GM12878 (cell line): ENCODE measurements at regions not wholly inside any gene's neighbourhood (a gene's known extent, or its start where the extent isn't known, plus 50 kb on each side); places are given as distances from the start of the nearest gene placed in this dataset.

Experiments
- ATAC-seq: fragments of 200-7000 bp; cut with Tn5 transposase; 3 replicates; pipeline ENCODE4 v1.9.1; 2020; ENCODE audit warnings: mild to moderate bottlenecking, moderate library complexity
- BruUV-seq: library from RNA; stranded (reverse); fragments of 400-500 nt; replicated peaks from 2 replicates; lab custom pipeline; 2021; lab: Mats Ljungman, UMichigan
- CTCF ChIA-PET: fragments of 300-600 bp; sonication (Branson Sonifier 250); formaldehyde crosslinking; extraction: SDS; loops from one replicate; lab custom pipeline; 2021; ENCODE audit warnings: inconsistent platforms; lab: Yijun Ruan, JAX
- POLR2A ChIA-PET: fragments of 350-600 bp; formaldehyde crosslinking; extraction: SDS; loops from one replicate; lab custom pipeline; 2021; ENCODE audit warnings: inconsistent platforms; lab: Charles Lee
- RAD21 ChIA-PET: fragments of 300-600 bp; sonication (Branson Sonifier 250); formaldehyde crosslinking; loops from one replicate; lab custom pipeline; 2023; ENCODE audit warnings: antibody characterized with exemption; ENCODE audit not compliant: unreplicated experiment; lab: Charles Lee
- SMC1A ChIA-PET: fragments of 300-600 bp; sonication (Branson Sonifier 250); formaldehyde crosslinking; loops from one replicate; lab custom pipeline; 2023; ENCODE audit not compliant: unreplicated experiment, uncharacterized antibody; lab: Charles Lee
- DNase-seq: peaks from one replicate; pipeline ENCODE4 v3.0.0-alpha.2; 2011; ENCODE audit warnings: low read depth, low spot score
- FAIRE-seq: peaks from 3 replicates; lab custom pipeline; 2011; peaks lifted over from hg19 to GRCh38; lab: Jason Lieb, UNC
- H2AFZ ChIP-seq: 2 replicates; pipeline ENCODE4 v1.6.0; 2011; ENCODE audit warnings: low read depth, low read length, control low read depth; ENCODE audit not compliant: control insufficient read depth
- H3K27ac ChIP-seq: 2 replicates; pipeline ENCODE4 v1.5.1; 2011; ENCODE audit warnings: control low read depth; ENCODE audit not compliant: control insufficient read depth, insufficient read depth
- H3K27me3 ChIP-seq, 2 experiments: replicated peaks in 1 of 2; 2 replicates each; pipeline versions ENCODE4 v1.6.0 to v1.6.1; 2011; ENCODE audit warnings: low read length in 1 of 2; ENCODE audit not compliant: control insufficient read depth in 2 of 2, insufficient read depth in 2 of 2
- H3K36me3 ChIP-seq, 2 experiments: 2 replicates each; pipeline ENCODE4 v1.5.1; 2011; ENCODE audit warnings: low read length in 1 of 2; ENCODE audit not compliant: control insufficient read depth in 2 of 2, insufficient read depth in 2 of 2
- H3K4me1 ChIP-seq: 2 replicates; pipeline ENCODE4 v1.6.1; 2011; ENCODE audit warnings: mild to moderate bottlenecking, low read length, moderate library complexity, mixed read lengths; ENCODE audit not compliant: control insufficient read depth, insufficient read depth
- H3K4me2 ChIP-seq: 2 replicates; pipeline ENCODE4 v1.6.0; 2011; ENCODE audit warnings: control low read depth; ENCODE audit not compliant: control insufficient read depth, insufficient read depth
- H3K4me3 ChIP-seq: fragments of 200-600 bp; sonication (generic); 2 replicates; pipeline ENCODE4 v1.5.1; 2016
- H3K79me2 ChIP-seq: 2 replicates; pipeline ENCODE4 v1.6.0; 2011; ENCODE audit warnings: low read length; ENCODE audit not compliant: control insufficient read depth, insufficient read depth
- H3K9ac ChIP-seq: 2 replicates; pipeline ENCODE4 v1.8.0; 2011; ENCODE audit warnings: low read length, control low read depth, mixed read lengths; ENCODE audit not compliant: control insufficient read depth, insufficient read depth
- H3K9me3 ChIP-seq: replicated peaks from 3 replicates; pipeline ENCODE4 v1.5.1; 2011; ENCODE audit warnings: mild to moderate bottlenecking, low read length; ENCODE audit not compliant: control insufficient read depth, insufficient read depth
- H4K20me1 ChIP-seq: 2 replicates; pipeline ENCODE4 v1.6.0; 2011; ENCODE audit not compliant: control insufficient read depth, insufficient read depth
- BACH1 ChIP-seq: fragments of 450-650 bp; IDR thresholded peaks from 2 replicates; pipeline ENCODE4 v1.6.1; 2017; ENCODE audit warnings: mild to moderate bottlenecking, borderline replicate concordance
- BMI1 ChIP-seq: fragments of 450-650 bp; IDR thresholded peaks from 2 replicates; pipeline ENCODE4 v1.6.1; 2016; ENCODE audit warnings: mild to moderate bottlenecking, moderate library complexity, borderline replicate concordance
- CBX5 ChIP-seq: sonication (generic); IDR thresholded peaks from 2 replicates; pipeline ENCODE4 v1.6.1; 2016; ENCODE audit warnings: low read depth, moderate library complexity, mild to moderate bottlenecking, inconsistent platforms
- WGBS: methylation state at CpG from one replicate; pipeline ENCODE4 v1.1.6; 2016; ENCODE audit warnings: low lambda C conversion rate; ENCODE audit not compliant: insufficient replicate concordance, insufficient coverage; ENCODE audit errors: missing lambda C conversion rate; 5-methylcytosine and 5-hydroxymethylcytosine counted together
- in situ Hi-C: fragments of 300-500 bp; cut with MboI; formaldehyde crosslinking; loops from 9 replicates; pipeline ENCODE4 v1.14.3; 2018; ENCODE audit warnings: mixed read lengths
- intact Hi-C: fragments of 100-400 bp; cut with micrococcal nuclease; formaldehyde crosslinking; loops from one replicate; pipeline ENCODE4 v1.14.2; 2022; ENCODE audit not compliant: unreplicated experiment
- TF ChIP-seq, protein P1 (sequence below): fragments of 450-650 bp; IDR thresholded peaks from 2 replicates; pipeline ENCODE4 v1.6.1; 2018; ENCODE audit warnings: mild to moderate bottlenecking, low read depth, moderate library complexity; ENCODE audit not compliant: partially characterized antibody
- TF ChIP-seq, protein P2 (sequence below): IDR thresholded peaks from 2 replicates; pipeline ENCODE4 v1.6.1; 2011; ENCODE audit warnings: low read depth, low read length, improper control_type of control experiment, borderline replicate concordance

DNA sequence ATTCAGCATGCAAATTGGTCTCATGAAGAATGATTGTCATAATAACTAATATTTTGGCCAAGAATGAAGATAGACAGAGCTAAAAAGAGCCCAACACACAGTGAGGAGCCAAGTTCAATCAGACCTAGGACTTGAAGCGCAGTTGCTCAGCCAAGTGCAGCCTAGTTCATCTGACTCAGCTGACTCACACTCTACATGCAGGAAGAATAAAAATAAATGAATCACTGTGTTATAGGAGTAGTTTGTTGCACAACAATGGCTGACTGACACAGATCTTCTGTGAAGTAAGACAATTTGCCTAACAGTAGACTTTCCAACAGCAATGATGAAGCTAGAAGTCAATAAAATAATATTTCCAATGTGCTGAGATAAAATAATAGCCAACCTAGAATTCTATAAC is 261.5 kb downstream of the CEMIP2 start:
- H3K79me2 ChIP-seq = no peaks in the 10 kb centered on the region
- intact Hi-C loops (no loop called here), in situ Hi-C loops (no loop called here)
- H3K4me3 ChIP-seq = no peak overlapping the region
- no peaks in the 10 kb centered on the region for H3K27me3 ChIP-seq
- no peaks in the 10 kb centered on the region for H3K9me3 ChIP-seq
- H2AFZ ChIP-seq = no peak overlapping the region
- H3K9ac ChIP-seq = no peak overlapping the region
- H3K4me1 ChIP-seq = no peaks in the 10 kb centered on the region
- no peak for ATAC-seq
- ChIA-PET RAD21 (no interaction called here), CTCF (no interaction called here), SMC1A (no interaction called here), POLR2A (no interaction called here)
- H3K27ac ChIP-seq = no peak overlapping the region
- no peak overlapping the region for H3K4me2 ChIP-seq
- TF ChIP-seq, protein P1, sequence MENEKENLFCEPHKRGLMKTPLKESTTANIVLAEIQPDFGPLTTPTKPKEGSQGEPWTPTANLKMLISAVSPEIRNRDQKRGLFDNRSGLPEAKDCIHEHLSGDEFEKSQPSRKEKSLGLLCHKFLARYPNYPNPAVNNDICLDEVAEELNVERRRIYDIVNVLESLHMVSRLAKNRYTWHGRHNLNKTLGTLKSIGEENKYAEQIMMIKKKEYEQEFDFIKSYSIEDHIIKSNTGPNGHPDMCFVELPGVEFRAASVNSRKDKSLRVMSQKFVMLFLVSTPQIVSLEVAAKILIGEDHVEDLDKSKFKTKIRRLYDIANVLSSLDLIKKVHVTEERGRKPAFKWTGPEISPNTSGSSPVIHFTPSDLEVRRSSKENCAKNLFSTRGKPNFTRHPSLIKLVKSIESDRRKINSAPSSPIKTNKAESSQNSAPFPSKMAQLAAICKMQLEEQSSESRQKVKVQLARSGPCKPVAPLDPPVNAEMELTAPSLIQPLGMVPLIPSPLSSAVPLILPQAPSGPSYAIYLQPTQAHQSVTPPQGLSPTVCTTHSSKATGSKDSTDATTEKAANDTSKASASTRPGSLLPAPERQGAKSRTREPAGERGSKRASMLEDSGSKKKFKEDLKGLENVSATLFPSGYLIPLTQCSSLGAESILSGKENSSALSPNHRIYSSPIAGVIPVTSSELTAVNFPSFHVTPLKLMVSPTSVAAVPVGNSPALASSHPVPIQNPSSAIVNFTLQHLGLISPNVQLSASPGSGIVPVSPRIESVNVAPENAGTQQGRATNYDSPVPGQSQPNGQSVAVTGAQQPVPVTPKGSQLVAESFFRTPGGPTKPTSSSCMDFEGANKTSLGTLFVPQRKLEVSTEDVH = no peak
- TF ChIP-seq BMI1 = no peak
- no peak for TF ChIP-seq CBX5
- TF ChIP-seq BACH1 = no peak
- TF ChIP-seq, protein P2, sequence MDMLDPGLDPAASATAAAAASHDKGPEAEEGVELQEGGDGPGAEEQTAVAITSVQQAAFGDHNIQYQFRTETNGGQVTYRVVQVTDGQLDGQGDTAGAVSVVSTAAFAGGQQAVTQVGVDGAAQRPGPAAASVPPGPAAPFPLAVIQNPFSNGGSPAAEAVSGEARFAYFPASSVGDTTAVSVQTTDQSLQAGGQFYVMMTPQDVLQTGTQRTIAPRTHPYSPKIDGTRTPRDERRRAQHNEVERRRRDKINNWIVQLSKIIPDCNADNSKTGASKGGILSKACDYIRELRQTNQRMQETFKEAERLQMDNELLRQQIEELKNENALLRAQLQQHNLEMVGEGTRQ = no peak
- no peaks in the 10 kb centered on the region for H4K20me1 ChIP-seq
- BruUV-seq = no TSS peak
- WGBS = 4% methylated on average over 1 of the region's 1 CpG
- no peaks in the 10 kb centered on the region for H3K36me3 ChIP-seq
- DNase-seq = no peak
- FAIRE-seq = no peak
